Spleen (tissue), 11 donors: ENCODE measurements at regions not wholly inside any gene's neighbourhood (a gene's known extent, or its start where the extent isn't known, plus 50 kb on each side); places are given as distances from the start of the nearest gene placed in this dataset.

ENCODE experiments used
- DNase-seq: peaks from one replicate; pipeline ENCODE4 v3.0.0-alpha.2; 2020
- H3K27ac ChIP-seq, 8 donors: fragments of 200-600 bp; sonication (generic) in 7 of 8; 1 replicate in 4 of 8; 2 replicates in 4 of 8; pipeline versions ENCODE4 v1.5.0 to v1.8.0; 2016 to 2021; ENCODE audit warnings: inconsistent platforms in 4 of 8, mild to moderate bottlenecking in 4 of 8, moderate library complexity in 1 of 8
- H3K27me3 ChIP-seq, 7 donors: fragments of 200-600 bp; sonication (generic) in 6 of 7; replicated peaks in 1 of 7; 1 replicate in 4 of 7; 2 replicates in 3 of 7; pipeline versions ENCODE4 v1.5.0 to v1.8.0; 2016 to 2021; ENCODE audit warnings: inconsistent platforms in 3 of 7, mild to moderate bottlenecking in 1 of 7
- H3K36me3 ChIP-seq, 6 donors: fragments of 200-600 bp; sonication (generic) in 5 of 6; 1 replicate in 4 of 6; 2 replicates in 2 of 6; pipeline versions ENCODE4 v1.5.0 to v1.8.0; 2016 to 2021; ENCODE audit warnings: inconsistent platforms in 2 of 6
- H3K4me1 ChIP-seq, 6 donors: fragments of 200-600 bp; sonication (generic) in 5 of 6; 1 replicate in 3 of 6; 2 replicates in 3 of 6; pipeline versions ENCODE4 v1.5.0 to v1.8.0; 2016 to 2021; ENCODE audit warnings: inconsistent platforms in 3 of 6
- H3K4me3 ChIP-seq, 8 donors: fragments of 200-600 bp; sonication (generic) in 7 of 8; 1 replicate in 4 of 8; 2 replicates in 4 of 8; pipeline versions ENCODE4 v1.5.0 to v1.8.0; 2016 to 2021; ENCODE audit warnings: inconsistent platforms in 4 of 8, mild to moderate bottlenecking in 4 of 8, moderate library complexity in 2 of 8
- H3K9me3 ChIP-seq, 8 donors: fragments of 200-600 bp; sonication (generic) in 7 of 8; 1 replicate in 4 of 8; 2 replicates in 4 of 8; pipeline versions ENCODE4 v1.5.0 to v1.8.0; 2016 to 2021; ENCODE audit warnings: inconsistent platforms in 4 of 8
- POLR2A ChIP-seq, 3 donors: fragments of 450-650 bp; IDR thresholded peaks; one replicate each; pipeline ENCODE4 v1.5.1; 2017; ENCODE audit warnings: antibody characterized with exemption in 3 of 3, mild to moderate bottlenecking in 1 of 3
- POLR2AphosphoS5 ChIP-seq, 3 donors: sonication (generic); formaldehyde crosslinking; IDR thresholded peaks; one replicate each; pipeline ENCODE4 v1.5.1; 2017; ENCODE audit warnings: antibody characterized with exemption in 3 of 3
- WGBS, 5 donors: extraction: QIAGEN DNeasy Blood & Tissue Kit in 3 of 5; methylation state at CpG; one replicate each; pipeline versions ENCODE4 v1.1.5 to v1.1.7; 2013 to 2018; 5-methylcytosine and 5-hydroxymethylcytosine counted together
- intact Hi-C: fragments of 100-400 bp; cut with DNase I; formaldehyde crosslinking; loops from one replicate; pipeline ENCODE4 v1.15.0; 2023; ENCODE audit warnings: low total_unique reads
- TF ChIP-seq, protein P1 (sequence below), 11 experiments: fragments of 200-600 bp in 7 of 11; fragments of 450-650 bp in 4 of 11; sonication (generic) in 4 of 11; IDR thresholded peaks in 8 of 11; conservative IDR thresholded peaks in 3 of 11; 1 replicate in 7 of 11; 2 replicates in 4 of 11; pipeline versions ENCODE4 v1.4.0 to v1.8.0; 2016 to 2021; ENCODE audit warnings: antibody characterized with exemption in 11 of 11, inconsistent platforms in 4 of 11, mild to moderate bottlenecking in 1 of 11
- donor health status: healthy with polysubstance abuse.
- donor health status: DM: no; HTN: no; CAD: no; lungs with moderate emphysema.
- donor health status: DM: no; HTN: no; CAD: no.
- donor health status: Bipolar disorder and iron deficiency.
- donor health status: healthy.
- donor health status: DM: no; HTN: no; CAD: no.
- donor health status: DM: yes; HTN: yes; CAD: no.

GRCh38 chr2:59502981-59503380 is 1050.5 kb downstream of the BCL11A start:
- no peak overlapping the region for H3K27ac ChIP-seq
- no peaks in the 10 kb centered on the region for H3K36me3 ChIP-seq
- peaks cover 0 to 10% (median 4%) of the 10 kb centered on the region in 8 donors for H3K9me3 ChIP-seq
- H3K27me3 ChIP-seq, result no peaks in the 10 kb centered on the region
- no peaks in the 10 kb centered on the region for H3K4me1 ChIP-seq
- TF ChIP-seq, protein P1, sequence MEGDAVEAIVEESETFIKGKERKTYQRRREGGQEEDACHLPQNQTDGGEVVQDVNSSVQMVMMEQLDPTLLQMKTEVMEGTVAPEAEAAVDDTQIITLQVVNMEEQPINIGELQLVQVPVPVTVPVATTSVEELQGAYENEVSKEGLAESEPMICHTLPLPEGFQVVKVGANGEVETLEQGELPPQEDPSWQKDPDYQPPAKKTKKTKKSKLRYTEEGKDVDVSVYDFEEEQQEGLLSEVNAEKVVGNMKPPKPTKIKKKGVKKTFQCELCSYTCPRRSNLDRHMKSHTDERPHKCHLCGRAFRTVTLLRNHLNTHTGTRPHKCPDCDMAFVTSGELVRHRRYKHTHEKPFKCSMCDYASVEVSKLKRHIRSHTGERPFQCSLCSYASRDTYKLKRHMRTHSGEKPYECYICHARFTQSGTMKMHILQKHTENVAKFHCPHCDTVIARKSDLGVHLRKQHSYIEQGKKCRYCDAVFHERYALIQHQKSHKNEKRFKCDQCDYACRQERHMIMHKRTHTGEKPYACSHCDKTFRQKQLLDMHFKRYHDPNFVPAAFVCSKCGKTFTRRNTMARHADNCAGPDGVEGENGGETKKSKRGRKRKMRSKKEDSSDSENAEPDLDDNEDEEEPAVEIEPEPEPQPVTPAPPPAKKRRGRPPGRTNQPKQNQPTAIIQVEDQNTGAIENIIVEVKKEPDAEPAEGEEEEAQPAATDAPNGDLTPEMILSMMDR (IDR thresholded peaks at IDR 0.05 in 8 of 11, conservative IDR thresholded peaks at IDR 0.05 in 3 of 11), result no peak
- no peak for TF ChIP-seq POLR2A (IDR thresholded peaks at IDR 0.05)
- TF ChIP-seq POLR2AphosphoS5 (IDR thresholded peaks at IDR 0.05), result no peak
- intact Hi-C loops, result no loop called here
- no peak overlapping the region for H3K4me3 ChIP-seq
- DNase-seq, result no peak

- intact Hi-C loops, result no loop called here
- Histone ChIP-seq H3K27ac (no peak overlapping the region), H3K9me3 (peaks cover under 1 to 23% (median 16%) of the 10 kb centered on the region in 8 donors), H3K4me1 (no peaks in the 10 kb centered on the region), H3K27me3 (no peaks in the 10 kb centered on the region), H3K36me3 (no peaks in the 10 kb centered on the region), H3K4me3 (no peak overlapping the region)
- TF ChIP-seq POLR2A (IDR thresholded peaks at IDR 0.05), result no peak
- TF ChIP-seq, protein P1 (IDR thresholded peaks at IDR 0.05 in 8 of 11, conservative IDR thresholded peaks at IDR 0.05 in 3 of 11), result no peak
- no peak for TF ChIP-seq POLR2AphosphoS5 (IDR thresholded peaks at IDR 0.05)
- 86 to 95% (median 92%) methylated on average over 2 of the region's 2 CpGs for WGBS, 5 donors
- DNase-seq, result no peak
These were observed 1062.5 kb downstream of the BCL11A start for GRCh38 chr2:59490994-59491393.

DNA sequence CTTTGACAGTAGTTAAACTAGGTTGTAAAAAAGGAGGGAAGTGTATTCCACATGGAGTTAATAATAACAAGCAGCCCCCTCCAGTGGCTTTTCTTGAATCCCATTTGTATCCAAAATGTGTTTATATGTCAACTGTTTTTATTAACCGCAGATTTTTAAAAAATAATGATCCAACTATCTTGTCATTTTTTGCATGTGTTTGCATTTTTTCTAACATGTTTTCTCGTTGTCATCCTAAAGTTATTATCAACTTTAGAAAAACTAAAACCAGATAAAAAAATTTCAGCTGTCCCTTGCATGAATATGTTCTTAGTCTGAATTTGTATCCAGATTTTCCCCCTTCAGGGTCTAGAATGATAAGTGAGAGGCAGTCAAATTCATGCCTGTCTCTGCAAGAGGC is 1063.3 kb downstream of the BCL11A start:
- intact Hi-C loops, result no loop called here
- DNase-seq, result no peak

DNA sequence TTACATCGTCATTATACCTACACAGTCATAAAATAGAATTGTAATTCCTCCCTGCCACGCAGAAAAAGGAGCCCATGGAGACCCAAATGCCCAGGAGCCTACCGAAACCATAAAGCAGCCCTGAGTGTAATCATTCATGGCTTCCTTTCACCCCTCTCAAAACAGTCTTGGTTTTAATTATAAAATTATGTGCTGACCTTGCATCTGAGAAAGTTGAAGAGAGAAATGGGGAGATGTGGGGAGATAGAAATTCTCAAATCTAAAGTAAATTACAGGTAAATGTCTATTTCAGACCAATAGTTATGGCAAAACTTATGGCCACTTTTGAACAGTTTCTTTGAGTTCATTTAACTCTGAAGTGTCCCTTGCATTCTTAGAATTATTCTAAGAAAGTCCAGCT is 1068.8 kb downstream of the BCL11A start:
- no peak for DNase-seq
- H3K36me3 ChIP-seq, result no peaks in the 10 kb centered on the region
- no peaks in the 10 kb centered on the region for H3K4me1 ChIP-seq
- H3K9me3 ChIP-seq, result peaks cover 0 to 14% (median 12%) of the 10 kb centered on the region in 8 donors
- H3K4me3 ChIP-seq, result no peak overlapping the region
- intact Hi-C loops, result no loop called here
- WGBS, 5 donors, result 73 to 86% (median 83%) methylated on average over 3 of the region's 3 CpGs
- H3K27me3 ChIP-seq, result no peaks in the 10 kb centered on the region
- no peak overlapping the region for H3K27ac ChIP-seq
- TF ChIP-seq, protein P1 (IDR thresholded peaks at IDR 0.05 in 8 of 11, conservative IDR thresholded peaks at IDR 0.05 in 3 of 11), result no peak

More for the DNA sequence above, 1063.3 kb downstream of the BCL11A start:
- H3K4me1 ChIP-seq, result no peaks in the 10 kb centered on the region
- H3K4me3 ChIP-seq, result no peak overlapping the region
- no peaks in the 10 kb centered on the region for H3K27me3 ChIP-seq
- no peaks in the 10 kb centered on the region for H3K36me3 ChIP-seq
- no peak overlapping the region for H3K27ac ChIP-seq
- WGBS, 5 donors, result 76 to 90% (median 84%) methylated on average over 2 of the region's 2 CpGs
- H3K9me3 ChIP-seq, result peaks cover 0 to 15% (median 8%) of the 10 kb centered on the region in 8 donors
- no peak for TF ChIP-seq POLR2A (IDR thresholded peaks at IDR 0.05)
- no peak for TF ChIP-seq POLR2AphosphoS5 (IDR thresholded peaks at IDR 0.05)
- TF ChIP-seq, protein P1 (IDR thresholded peaks at IDR 0.05 in 8 of 11, conservative IDR thresholded peaks at IDR 0.05 in 3 of 11), result no peak
